T1000 (cell line): ENCODE measurements at regions not wholly inside any gene's neighbourhood (a gene's known extent, or its start where the extent isn't known, plus 50 kb on each side); places are given as distances from the start of the nearest gene placed in this dataset.
"Not testable (repeated sequence)": the region's sequence is repeated elsewhere in the genome, so short reads cannot be mapped to it uniquely, and the experiment has no call there.

Experiments
- DNase-seq: peaks from one replicate; lab custom pipeline; 2025; ENCODE audit warnings: mixed read lengths; lab: John Stamatoyannopoulos, UW

- no peak for DNase-seq
These were observed 284.3 kb downstream of the RWDD3 start for GRCh38 chr1:95518310-95518709.

- no peak for DNase-seq
These were observed 286.4 kb downstream of the RWDD3 start for GRCh38 chr1:95520390-95520789.

GRCh38 chr1:95532335-95532734 lies 298.3 kb downstream of the RWDD3 start:
- no peak for DNase-seq

GRCh38 chr1:95534985-95535384 lies 301.0 kb downstream of the RWDD3 start:
- peak; percentile 6 for DNase-seq

GRCh38 chr1:95535614-95536013 lies 301.6 kb downstream of the RWDD3 start:
- DNase-seq, result no peak

- DNase-seq, result no peak
These were observed 302.5 kb downstream of the RWDD3 start for GRCh38 chr1:95536501-95536900.

- DNase-seq, result no peak
These were observed 303.2 kb downstream of the RWDD3 start for GRCh38 chr1:95537176-95537575.

- DNase-seq, result not testable (repeated sequence)
These were observed 304.2 kb downstream of the RWDD3 start for GRCh38 chr1:95538242-95538641.

- DNase-seq, result no peak
These were observed 308.9 kb downstream of the RWDD3 start for GRCh38 chr1:95542936-95543335.

GRCh38 chr1:95547005-95547404 lies 313.0 kb downstream of the RWDD3 start:
- DNase-seq, result no peak

GRCh38 chr1:95548211-95548610 lies 314.2 kb downstream of the RWDD3 start:
- DNase-seq, result no peak

GRCh38 chr1:95551201-95551600 lies 317.2 kb downstream of the RWDD3 start:
- no peak for DNase-seq

GRCh38 chr1:95553595-95553994 lies 319.6 kb downstream of the RWDD3 start:
- DNase-seq, result no peak

- DNase-seq, result no peak
These were observed 320.4 kb downstream of the RWDD3 start for GRCh38 chr1:95554408-95554807.

- DNase-seq, result no peak
These were observed 324.8 kb downstream of the RWDD3 start for GRCh38 chr1:95558791-95559190.

- DNase-seq, result no peak
These were observed 327.3 kb downstream of the RWDD3 start for GRCh38 chr1:95561346-95561745.

GRCh38 chr1:95562230-95562629 lies 328.2 kb downstream of the RWDD3 start:
- no peak for DNase-seq

GRCh38 chr1:95572002-95572401 lies 338.0 kb downstream of the RWDD3 start:
- DNase-seq, result no peak

GRCh38 chr1:95572962-95573361 lies 339.0 kb downstream of the RWDD3 start:
- DNase-seq, result no peak

- DNase-seq, result no peak
These were observed 341.3 kb downstream of the RWDD3 start for GRCh38 chr1:95575291-95575690.

- DNase-seq, result no peak
These were observed 344.5 kb downstream of the RWDD3 start for GRCh38 chr1:95578462-95578861.

- no peak for DNase-seq
These were observed 348.2 kb downstream of the RWDD3 start for GRCh38 chr1:95582191-95582590.

GRCh38 chr1:95582746-95583145 lies 348.7 kb downstream of the RWDD3 start:
- no peak for DNase-seq

GRCh38 chr1:95583661-95584210 lies 349.7 kb downstream of the RWDD3 start:
- DNase-seq, result no peak

GRCh38 chr1:95584315-95584714 lies 350.3 kb downstream of the RWDD3 start:
- no peak for DNase-seq
